Stimulated activated CD4-positive, alpha-beta T cell treated with anti-CD3 and anti-CD28 coated beads, Interleukin-4, amount 100 ng/mL, for 48 hours (primary cell): ENCODE measurements at regions not wholly inside any gene's neighbourhood (a gene's known extent, or its start where the extent isn't known, plus 50 kb on each side); places are given as distances from the start of the nearest gene placed in this dataset.

ENCODE experiments used
- DNase-seq, 2 donors: peaks; one replicate each; pipeline ENCODE4 v3.0.0-alpha.2; 2020; ENCODE audit warnings: low read depth in 2 of 2

GRCh38 chr13:73708393-73708985, 425.7 kb downstream of the KLF12 start:
- peak; percentile 18 to 22 for DNase-seq

- DNase-seq = no peak
Measured at GRCh38 chr13:73704587-73704986, 429.6 kb downstream of the KLF12 start.

GRCh38 chr13:73703606-73704005, 430.6 kb downstream of the KLF12 start:
- no peak for DNase-seq

- DNase-seq = peak in 1 of 2 donors; percentile 16
Measured at GRCh38 chr13:73702419-73703071, 431.7 kb downstream of the KLF12 start.

- no peak for DNase-seq
Measured at GRCh38 chr13:73701160-73701559, 433.0 kb downstream of the KLF12 start.

- DNase-seq = no peak
Measured at GRCh38 chr13:73698859-73699258, 435.3 kb downstream of the KLF12 start.

GRCh38 chr13:73697166-73697565, 437.0 kb downstream of the KLF12 start:
- no peak for DNase-seq

- DNase-seq = no peak
Measured at GRCh38 chr13:73696713-73697112, 437.5 kb downstream of the KLF12 start.

- DNase-seq = no peak
Measured at GRCh38 chr13:73696271-73696670, 437.9 kb downstream of the KLF12 start.

- DNase-seq = no peak
Measured at GRCh38 chr13:73695325-73695724, 438.9 kb downstream of the KLF12 start.

GRCh38 chr13:73693215-73693614, 441.0 kb downstream of the KLF12 start:
- no peak for DNase-seq

GRCh38 chr13:73691891-73692290, 442.3 kb downstream of the KLF12 start:
- DNase-seq = no peak

- DNase-seq = no peak
Measured at GRCh38 chr13:73687929-73688328, 446.3 kb downstream of the KLF12 start.

GRCh38 chr13:73687087-73687486, 447.1 kb downstream of the KLF12 start:
- no peak for DNase-seq

- no peak for DNase-seq
Measured at GRCh38 chr13:73684750-73685149, 449.5 kb downstream of the KLF12 start.

- DNase-seq = no peak
Measured at GRCh38 chr13:73684286-73684685, 449.9 kb downstream of the KLF12 start.

- DNase-seq = no peak
Measured at GRCh38 chr13:73683746-73684145, 450.5 kb downstream of the KLF12 start.

- DNase-seq = no peak
Measured at GRCh38 chr13:73681779-73682178, 452.4 kb downstream of the KLF12 start.

GRCh38 chr13:73681015-73681414, 453.2 kb downstream of the KLF12 start:
- DNase-seq = no peak

GRCh38 chr13:73677048-73677601, 457.1 kb downstream of the KLF12 start:
- DNase-seq = no peak

- no peak for DNase-seq
Measured at GRCh38 chr13:73676550-73677047, 457.6 kb downstream of the KLF12 start.

GRCh38 chr13:73675821-73676220, 458.4 kb downstream of the KLF12 start:
- no peak for DNase-seq

GRCh38 chr13:73674570-73674969, 459.6 kb downstream of the KLF12 start:
- DNase-seq = no peak
